Ishikawa (cell line): ENCODE measurements at regions not wholly inside any gene's neighbourhood (a gene's known extent, or its start where the extent isn't known, plus 50 kb on each side); places are given as distances from the start of the nearest gene placed in this dataset.

Experiments
- CEBPB ChIP-seq: IDR thresholded peaks from 2 replicates; pipeline ENCODE4 v1.6.1; 2012
- CREB1 ChIP-seq: IDR thresholded peaks from 2 replicates; pipeline ENCODE4 v1.6.1; 2012; ENCODE audit warnings: low read depth
- EGR1 ChIP-seq: IDR thresholded peaks from 2 replicates; pipeline ENCODE4 v1.6.1; 2012
- EP300 ChIP-seq: IDR thresholded peaks from 2 replicates; pipeline ENCODE4 v1.6.1; 2012; ENCODE audit warnings: borderline replicate concordance
- FOXM1 ChIP-seq: IDR thresholded peaks from 2 replicates; pipeline ENCODE4 v1.6.1; 2012; ENCODE audit warnings: low read depth, borderline replicate concordance
- MAX ChIP-seq: IDR thresholded peaks from 2 replicates; pipeline ENCODE4 v1.6.1; 2012
- NFIC ChIP-seq: IDR thresholded peaks from 2 replicates; pipeline ENCODE4 v1.6.1; 2012
- RAD21 ChIP-seq: IDR thresholded peaks from 2 replicates; pipeline ENCODE4 v1.6.1; 2012; ENCODE audit warnings: low read depth
- REST ChIP-seq: IDR thresholded peaks from 2 replicates; pipeline ENCODE4 v1.6.1; 2012; ENCODE audit warnings: low read depth, mild to moderate bottlenecking
- TAF1 ChIP-seq: IDR thresholded peaks from 2 replicates; pipeline ENCODE4 v1.6.1; 2012; ENCODE audit warnings: low read depth, mild to moderate bottlenecking
- TCF12 ChIP-seq: IDR thresholded peaks from 2 replicates; pipeline ENCODE4 v1.6.1; 2012; ENCODE audit warnings: low read depth
- TEAD4 ChIP-seq: IDR thresholded peaks from 2 replicates; pipeline ENCODE4 v1.6.1; 2012
- USF1 ChIP-seq: IDR thresholded peaks from 2 replicates; pipeline ENCODE4 v1.6.1; 2012
- YY1 ChIP-seq: IDR thresholded peaks from 2 replicates; pipeline ENCODE4 v1.6.1; 2012; ENCODE audit warnings: low read depth
- ZBTB7A ChIP-seq: IDR thresholded peaks from 2 replicates; pipeline ENCODE4 v1.6.1; 2012; ENCODE audit warnings: low read depth

GRCh38 chr2:72035518-72036172, 112.0 kb downstream of the CYP26B1 start:
- TF ChIP-seq CREB1, result no peak
- TF ChIP-seq EP300, result no peak
- no peak for TF ChIP-seq TCF12
- no peak for TF ChIP-seq EGR1
- no peak for TF ChIP-seq TAF1
- no peak for TF ChIP-seq FOXM1
- no peak for TF ChIP-seq MAX
- no peak for TF ChIP-seq TEAD4
- TF ChIP-seq USF1, result no peak
- no peak for TF ChIP-seq NFIC

GRCh38 chr2:72034353-72035095, 113.1 kb downstream of the CYP26B1 start:
- no peak for TF ChIP-seq MAX
- TF ChIP-seq TAF1, result no peak
- no peak for TF ChIP-seq TCF12
- TF ChIP-seq EP300, result no peak
- no peak for TF ChIP-seq FOXM1
- TF ChIP-seq CREB1, result no peak
- no peak for TF ChIP-seq REST
- no peak for TF ChIP-seq CEBPB
- no peak for TF ChIP-seq NFIC
- TF ChIP-seq RAD21, result no peak
- no peak for TF ChIP-seq TEAD4
- no peak for TF ChIP-seq EGR1
- no peak for TF ChIP-seq YY1
- no peak for TF ChIP-seq ZBTB7A
- TF ChIP-seq USF1, result no peak

GRCh38 chr2:72033636-72034035, 114.0 kb downstream of the CYP26B1 start:
- no peak for TF ChIP-seq CREB1
- TF ChIP-seq FOXM1, result no peak
- no peak for TF ChIP-seq RAD21

- TF ChIP-seq YY1 (no peak), CREB1 (no peak), TEAD4 (no peak), EGR1 (no peak), TAF1 (no peak), ZBTB7A (no peak), TCF12 (no peak), CEBPB (no peak), EP300 (no peak), REST (no peak), RAD21 (no peak), FOXM1 (no peak), NFIC (no peak), USF1 (no peak), MAX (no peak)
Measured at GRCh38 chr2:72032481-72033041, 115.1 kb downstream of the CYP26B1 start.
